GM21367 (cell line): ENCODE measurements at regions not wholly inside any gene's neighbourhood (a gene's known extent, or its start where the extent isn't known, plus 50 kb on each side); places are given as distances from the start of the nearest gene placed in this dataset.

Source experiments
- ATAC-seq: cut with Tn5 transposase; IDR thresholded peaks from one replicate; pipeline ENCODE4 v1.9.1; 2021; ENCODE audit not compliant: unreplicated experiment

DNA sequence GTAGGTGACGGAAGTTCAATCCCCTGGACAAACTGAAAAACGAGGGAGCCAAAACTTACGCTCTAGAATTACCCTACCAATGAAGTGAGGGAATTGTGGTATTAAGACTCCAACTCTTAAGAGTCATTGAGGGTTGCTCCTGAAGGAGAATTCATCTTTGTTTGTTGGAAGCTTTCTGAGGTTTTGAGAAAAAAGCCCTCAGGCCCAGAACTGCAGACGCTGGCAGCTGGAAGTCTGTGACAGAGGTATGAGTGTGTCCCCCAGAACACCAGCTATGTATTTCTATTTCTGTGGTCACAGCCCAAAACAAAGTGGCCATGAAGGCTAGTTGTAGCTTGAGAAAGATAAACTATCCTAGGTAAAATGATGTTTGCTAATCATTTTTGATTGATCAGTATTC is 438.8 kb upstream of the B3GALT2 start:
- no peak for ATAC-seq

DNA sequence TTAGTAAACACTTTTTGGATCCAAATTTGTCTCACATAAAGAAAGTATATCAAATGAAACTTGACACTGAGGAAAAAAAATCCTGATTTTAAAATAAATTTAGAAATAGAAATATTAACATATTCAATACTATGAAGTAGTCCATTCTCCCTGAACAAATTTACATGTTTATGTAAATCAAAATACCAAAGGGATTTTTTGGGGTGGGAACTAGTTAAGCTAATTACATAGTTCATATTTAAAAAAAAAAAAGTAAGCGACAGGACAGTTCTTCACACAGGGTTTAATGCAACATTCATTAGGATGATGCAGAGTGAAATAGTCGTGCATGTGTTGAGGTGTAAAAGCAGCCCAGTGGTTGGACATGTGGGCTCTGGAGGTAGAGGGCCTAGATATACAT is 433.5 kb upstream of the B3GALT2 start:
- ATAC-seq: no peak

DNA sequence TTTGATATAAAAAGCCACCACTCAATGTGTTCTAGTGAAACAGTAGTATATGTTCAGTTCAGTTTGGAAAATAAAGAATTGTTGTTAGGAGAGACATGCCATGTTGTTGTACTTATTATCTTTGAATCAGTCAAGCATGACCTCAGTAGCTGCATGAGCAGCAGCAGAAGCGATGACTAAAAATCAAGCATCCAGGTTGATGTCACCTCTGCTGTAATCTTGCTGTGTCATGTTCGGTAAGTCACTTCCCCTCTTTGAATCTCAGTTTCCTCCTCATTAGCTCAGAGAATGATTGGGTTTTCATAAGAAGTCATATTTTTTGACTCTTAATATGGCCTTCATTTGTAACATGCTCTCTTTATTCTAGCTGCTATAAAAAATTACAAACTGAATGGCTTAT is 428.4 kb upstream of the B3GALT2 start:
- no peak for ATAC-seq

DNA sequence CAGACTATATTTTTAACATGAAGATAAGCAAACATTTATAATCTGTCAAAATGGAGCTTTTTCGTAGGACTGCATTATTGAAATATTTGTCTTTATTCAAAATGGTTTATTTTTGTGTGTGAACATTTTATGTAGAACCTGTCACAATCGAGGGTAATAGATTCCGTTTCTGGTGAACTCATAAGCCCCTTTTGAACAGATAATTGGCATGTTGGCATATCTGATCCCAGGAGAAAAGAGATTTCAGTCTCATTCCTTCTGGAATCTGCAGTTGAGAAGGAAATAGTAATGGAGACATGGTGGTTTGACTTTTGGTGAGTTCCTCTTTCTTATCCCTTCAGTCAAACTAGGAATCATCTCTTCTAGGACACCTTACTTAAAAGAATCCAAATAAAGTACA is 427.9 kb upstream of the B3GALT2 start:
- no peak for ATAC-seq

DNA sequence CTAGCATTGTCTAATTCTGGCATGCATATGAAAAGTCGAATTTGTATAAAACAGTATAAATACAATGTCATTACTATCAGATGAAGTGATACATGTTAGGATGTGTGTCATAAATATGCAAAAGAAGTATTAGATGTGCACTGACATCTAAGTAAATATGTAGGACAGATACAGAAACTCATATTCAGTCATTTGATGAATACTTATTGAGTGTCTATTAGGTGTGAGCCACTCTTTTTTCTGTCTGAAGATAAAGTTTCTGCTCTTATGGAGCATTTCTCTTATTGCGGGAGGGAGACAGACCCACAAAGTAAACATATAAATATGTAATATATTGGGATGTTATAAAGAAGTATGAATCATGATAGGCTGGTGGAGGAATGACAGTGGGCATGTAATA is 426.6 kb upstream of the B3GALT2 start:
- no peak for ATAC-seq

DNA sequence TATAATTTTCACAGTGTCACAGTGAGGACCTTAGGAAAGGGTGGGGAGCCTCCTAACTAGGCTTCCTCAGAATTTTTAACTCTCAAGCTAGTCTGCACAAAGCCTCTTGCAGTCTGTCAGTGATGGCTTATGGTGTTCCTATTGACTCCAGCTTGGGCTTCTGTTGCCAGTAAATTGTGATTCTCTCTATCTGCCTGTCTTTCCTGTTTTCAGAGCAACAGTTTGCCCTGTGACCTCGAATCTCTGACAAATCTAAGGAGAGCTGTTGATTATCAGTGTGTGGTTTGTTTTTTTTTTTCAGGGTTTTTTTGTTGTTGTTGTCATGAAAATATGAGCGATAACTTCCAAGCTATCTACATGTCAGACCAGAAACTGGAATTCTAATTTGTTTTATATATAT is 423.2 kb upstream of the B3GALT2 start:
- ATAC-seq: no peak

DNA sequence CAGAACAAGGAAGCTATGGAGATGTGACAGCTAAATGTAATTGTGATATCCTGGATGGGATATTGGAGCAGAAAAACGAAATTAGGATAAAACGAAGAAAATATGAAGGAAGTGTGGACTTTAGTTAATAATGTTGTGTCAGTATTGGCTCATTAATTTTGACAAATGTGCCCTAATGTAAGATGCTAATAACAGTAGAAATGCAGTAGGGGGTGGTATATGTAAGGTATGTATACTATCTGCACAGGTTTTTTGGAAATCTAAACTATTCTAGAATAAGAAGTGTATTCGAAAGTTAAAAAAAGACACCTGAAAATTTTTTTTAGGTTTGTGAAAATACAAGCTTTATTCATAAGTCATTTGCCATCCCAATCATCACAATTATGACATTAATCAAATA is 421.4 kb upstream of the B3GALT2 start:
- ATAC-seq: no peak

DNA sequence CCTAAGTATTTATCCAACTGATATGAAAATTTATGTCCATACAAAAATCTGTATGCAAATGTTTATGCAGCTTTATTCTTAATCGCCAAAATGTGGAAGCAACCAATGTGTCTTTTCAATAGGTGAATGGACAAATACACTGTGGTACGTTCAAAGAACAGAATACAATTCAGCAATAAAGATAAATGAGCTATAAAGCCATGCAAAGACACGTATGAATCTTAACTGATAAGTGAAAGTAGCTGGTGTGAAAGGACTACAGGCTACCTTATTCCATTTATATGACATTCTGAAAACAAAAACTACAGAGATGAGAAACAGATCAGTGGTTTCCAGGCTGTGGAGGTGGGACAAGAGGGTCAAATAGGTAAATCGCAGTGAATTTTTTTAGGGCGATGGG is 419.6 kb upstream of the B3GALT2 start:
- ATAC-seq: no peak

DNA sequence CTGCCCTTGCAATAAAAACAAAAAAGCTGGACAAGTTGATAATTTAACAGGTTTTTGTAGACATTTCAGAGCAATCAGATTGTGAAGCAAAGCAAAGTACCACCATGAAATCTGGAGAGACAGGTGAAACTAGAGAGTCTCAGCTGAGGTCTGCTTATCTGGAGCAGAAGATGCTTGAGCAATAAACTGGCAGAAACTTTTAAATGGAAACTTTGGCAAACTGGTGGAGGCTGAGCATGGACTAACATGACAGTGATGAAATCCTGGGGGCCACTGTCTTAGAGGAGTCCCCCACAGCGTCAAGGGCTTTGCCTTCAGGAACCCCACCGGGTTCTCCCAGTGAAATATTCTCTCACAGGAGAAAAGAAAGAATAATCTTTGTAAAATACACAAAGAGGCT is 416.3 kb upstream of the B3GALT2 start:
- no peak for ATAC-seq

DNA sequence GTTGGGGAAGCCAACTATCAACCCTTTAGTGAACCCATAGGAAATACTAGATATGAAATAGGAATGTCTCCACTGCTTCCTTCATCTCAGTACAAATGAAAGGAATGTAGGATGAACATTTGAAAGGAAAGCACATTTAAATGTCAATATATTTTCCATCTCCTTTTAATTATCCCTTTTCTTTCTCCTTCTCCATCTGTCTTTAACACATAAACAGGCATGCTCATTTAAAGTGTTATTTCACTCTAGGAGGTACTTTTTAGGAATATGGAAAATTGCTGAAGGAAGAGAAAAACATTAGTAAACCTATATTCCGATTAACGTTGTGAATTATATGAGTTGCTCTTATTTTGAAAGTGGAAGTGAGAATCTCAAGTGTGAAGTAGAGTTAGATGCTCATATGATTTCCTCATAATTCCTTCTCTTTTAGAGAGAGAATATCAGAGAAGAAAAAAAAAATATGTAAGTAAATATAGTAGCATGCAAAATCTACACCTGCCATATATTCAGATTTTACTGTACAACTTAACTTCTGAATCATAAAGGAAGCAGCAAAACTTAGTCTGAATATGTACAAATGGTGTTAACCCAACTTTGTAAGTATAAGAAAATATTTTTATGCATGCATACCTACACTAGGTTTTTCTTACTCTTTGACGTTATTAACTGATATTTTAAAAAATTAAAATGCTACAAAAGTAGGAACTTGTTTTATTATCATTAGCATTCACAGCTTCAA is 406.9 kb upstream of the B3GALT2 start:
- no peak for ATAC-seq

DNA sequence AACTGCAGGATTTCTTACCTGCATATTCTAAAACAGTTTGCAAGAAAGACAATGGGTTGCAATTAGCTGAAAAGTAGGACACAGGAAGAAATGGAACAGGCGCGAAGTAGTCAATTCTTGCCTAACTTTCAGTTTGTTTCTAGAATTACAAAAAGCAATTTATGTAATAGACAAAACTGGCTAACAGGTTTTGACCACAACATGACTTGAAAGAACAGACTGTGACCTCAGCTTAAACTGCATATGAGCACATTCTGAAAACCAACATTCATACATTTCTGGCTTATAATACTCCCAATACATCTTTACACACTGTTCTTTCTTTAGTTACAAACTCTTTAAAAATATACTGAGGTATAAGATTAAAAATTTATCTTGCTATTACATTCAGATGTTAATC is 405.9 kb upstream of the B3GALT2 start:
- peak; percentile 46 for ATAC-seq

DNA sequence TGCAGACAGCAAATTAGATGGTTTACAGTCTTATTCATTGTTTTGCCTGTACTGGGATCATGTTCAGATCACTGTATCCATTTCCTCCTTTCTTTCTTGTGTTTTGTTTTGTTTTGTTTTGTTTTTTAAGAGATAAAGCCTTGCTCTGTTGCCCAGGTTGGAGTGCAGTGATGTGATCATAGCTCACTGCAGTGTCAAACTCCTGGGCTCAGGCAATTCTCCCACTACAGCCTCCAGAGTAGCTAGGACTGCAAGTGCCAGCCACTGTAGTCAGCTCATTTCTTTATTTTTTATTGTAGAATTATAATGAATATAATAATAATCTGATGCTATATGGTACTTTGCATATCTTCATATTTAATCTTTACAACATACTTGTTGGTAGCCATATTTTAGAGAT is 403.7 kb upstream of the B3GALT2 start:
- no peak for ATAC-seq

DNA sequence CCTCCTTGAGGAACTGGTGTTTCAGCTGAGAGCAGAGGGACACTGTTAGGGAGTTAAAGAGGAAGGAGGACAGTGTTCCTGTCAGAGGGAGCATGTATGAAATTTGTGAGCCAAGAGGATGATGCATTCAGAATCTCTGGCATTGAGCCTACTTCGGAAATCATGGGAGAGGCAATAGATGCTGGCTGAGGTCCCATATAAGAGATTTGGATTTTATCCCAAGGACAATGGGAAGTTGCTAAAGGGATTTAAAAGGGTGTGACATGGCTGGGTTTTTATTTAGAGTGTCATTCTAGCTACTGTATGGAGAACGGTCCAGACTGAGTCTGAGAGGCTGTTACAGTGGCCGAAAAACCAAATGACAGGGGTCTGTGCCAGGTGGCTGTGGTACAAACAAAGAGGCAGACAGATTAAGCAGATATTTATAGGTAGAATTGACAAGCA is 403.2 kb upstream of the B3GALT2 start:
- ATAC-seq: no peak

DNA sequence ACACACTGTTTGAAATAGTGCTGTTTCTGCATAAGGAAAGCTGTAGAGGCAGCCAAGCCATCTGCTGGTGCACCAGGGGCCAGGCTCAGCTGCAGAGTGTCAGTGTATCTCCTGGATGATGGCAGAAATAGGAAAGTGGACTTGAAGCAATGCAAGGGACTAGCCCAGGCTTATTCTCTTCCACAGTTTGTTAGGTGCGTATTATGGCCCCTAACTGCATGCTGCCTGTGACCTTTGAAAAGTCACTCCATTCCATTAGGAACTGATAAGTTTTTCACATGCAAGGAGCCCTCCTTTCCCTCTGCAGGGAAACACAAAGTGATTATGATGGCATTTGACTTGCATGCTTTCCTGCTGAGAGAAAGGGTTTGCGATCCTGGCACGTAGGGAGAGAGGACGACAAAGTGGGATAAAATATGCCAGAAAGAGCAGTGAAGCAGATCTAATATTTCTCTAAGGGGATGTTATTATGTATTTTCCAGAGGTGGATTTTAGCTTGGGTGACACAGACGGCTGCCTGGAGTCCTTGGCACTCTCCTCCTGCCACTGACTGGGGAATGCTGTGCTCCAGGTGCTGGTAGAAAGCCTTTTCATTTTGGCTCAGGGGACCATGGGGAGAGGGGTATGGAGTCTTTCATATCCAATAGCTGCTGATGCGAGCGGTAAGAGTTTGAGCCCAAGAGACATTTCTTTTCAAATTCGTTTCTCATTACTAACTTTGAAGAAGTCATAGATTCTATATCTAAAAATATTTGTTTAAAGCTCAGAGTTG is 402.1 kb upstream of the B3GALT2 start:
- no peak for ATAC-seq

DNA sequence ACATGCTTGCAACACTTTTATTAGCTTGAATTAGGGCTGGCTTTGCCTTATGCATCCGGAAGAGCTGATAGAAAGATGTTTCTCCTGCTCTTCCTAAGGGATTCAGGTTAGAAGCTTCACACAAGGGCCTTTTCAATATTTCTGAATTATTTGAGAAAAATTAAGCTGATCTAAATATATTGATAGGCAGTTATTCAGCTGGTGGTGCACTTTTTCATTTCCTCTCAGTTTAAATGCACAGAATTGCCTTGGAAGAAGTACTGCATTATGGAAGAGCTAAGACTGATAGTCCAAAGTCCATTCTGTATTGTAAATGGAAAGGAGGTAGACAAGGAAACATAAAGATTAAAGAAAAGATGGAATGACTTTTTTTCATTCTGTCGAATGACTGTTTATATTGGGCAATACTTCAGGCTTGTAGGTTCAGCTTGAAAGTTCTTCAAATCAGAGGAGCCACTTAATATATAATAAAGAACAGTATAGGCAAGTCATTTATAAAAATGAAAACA is 398.4 kb upstream of the B3GALT2 start:
- no peak for ATAC-seq

DNA sequence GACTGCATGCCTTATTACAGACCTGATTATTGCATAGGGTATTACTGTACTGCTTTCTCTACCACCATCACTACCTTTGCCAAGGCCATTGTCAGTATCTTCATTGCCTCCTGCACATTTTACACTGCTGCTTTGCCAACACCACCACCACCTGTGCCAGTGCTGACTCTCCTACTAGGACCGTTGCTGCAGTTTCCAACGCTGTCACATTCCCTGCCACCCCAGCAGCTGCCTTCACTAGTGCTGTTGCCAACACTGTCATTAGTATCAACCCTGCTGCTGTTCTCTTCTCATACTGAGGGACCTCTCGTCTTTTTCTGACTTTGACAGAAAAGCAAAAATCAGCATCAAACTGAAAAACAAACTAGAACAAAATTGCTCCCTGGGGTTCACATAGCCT is 394.9 kb upstream of the B3GALT2 start:
- ATAC-seq: no peak

DNA sequence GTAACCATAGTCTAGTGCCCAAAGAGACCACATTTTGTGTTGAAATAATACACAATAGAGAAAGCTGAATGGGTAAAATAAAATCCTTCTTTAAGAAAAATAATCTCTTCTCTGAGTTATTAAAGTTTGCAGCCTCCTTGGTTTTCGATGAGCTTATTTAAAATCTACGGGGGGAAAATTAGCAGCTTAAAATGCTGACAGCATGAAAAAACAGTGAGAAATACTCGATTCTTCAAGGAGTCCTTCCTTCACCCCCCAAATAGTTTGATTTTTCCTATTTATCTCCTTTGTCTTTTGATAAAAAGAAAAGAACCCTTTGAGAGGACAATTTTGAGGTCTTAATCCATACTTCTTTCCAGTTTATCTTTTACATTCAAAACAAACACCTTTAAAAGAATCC is 394.0 kb upstream of the B3GALT2 start:
- no peak for ATAC-seq

DNA sequence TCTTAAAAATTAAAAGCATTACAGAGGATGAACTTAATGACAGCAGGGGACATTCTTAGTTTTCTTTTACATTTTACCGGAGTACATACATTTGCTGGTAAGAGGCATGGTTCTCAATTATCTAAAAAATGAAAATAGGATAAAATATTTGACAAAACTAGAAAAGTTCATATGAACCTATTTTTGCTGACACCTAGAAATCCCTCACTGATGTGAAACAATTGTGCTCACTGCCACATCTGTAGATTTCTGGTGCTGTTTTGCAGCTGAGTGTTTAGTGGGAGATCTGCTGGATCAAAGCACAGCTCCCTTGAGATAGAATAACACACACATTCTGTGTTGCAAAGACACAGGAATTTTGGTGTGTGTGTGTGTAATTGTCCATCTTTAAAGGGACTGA is 392.9 kb upstream of the B3GALT2 start:
- ATAC-seq: no peak

DNA sequence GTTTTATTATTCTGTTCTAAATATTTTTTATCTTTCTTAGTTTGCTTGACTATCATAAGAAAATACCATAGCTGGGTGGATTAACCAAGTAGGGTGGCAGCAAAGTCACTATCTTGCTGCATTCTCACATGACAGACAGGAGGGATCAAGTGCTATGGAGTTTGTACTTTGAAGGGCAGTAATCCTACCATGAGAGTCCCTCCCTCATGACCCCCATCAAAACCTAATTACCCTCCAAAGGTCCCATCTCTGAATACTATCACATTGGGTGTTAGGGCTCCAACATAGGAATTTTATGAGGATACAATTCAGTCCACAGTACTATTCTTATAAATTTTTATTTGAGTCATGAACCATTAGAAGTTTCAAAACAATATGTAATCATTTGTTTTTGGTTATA is 388.5 kb upstream of the B3GALT2 start:
- no peak for ATAC-seq

DNA sequence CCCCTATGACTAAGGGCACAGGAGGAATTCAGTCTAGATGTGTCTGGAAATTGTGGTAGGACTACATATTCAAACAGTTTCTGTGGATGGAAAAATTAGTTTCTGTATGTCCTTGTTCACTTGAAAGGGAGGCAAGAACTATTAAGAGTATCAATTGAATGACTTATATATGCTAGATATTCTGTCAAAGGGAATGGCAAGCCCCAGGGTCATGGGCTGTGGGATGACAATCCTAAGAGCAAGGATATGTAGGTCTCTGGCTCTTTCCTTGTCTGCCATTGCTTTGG is 383.5 kb upstream of the B3GALT2 start:
- peak; percentile 23 for ATAC-seq

DNA sequence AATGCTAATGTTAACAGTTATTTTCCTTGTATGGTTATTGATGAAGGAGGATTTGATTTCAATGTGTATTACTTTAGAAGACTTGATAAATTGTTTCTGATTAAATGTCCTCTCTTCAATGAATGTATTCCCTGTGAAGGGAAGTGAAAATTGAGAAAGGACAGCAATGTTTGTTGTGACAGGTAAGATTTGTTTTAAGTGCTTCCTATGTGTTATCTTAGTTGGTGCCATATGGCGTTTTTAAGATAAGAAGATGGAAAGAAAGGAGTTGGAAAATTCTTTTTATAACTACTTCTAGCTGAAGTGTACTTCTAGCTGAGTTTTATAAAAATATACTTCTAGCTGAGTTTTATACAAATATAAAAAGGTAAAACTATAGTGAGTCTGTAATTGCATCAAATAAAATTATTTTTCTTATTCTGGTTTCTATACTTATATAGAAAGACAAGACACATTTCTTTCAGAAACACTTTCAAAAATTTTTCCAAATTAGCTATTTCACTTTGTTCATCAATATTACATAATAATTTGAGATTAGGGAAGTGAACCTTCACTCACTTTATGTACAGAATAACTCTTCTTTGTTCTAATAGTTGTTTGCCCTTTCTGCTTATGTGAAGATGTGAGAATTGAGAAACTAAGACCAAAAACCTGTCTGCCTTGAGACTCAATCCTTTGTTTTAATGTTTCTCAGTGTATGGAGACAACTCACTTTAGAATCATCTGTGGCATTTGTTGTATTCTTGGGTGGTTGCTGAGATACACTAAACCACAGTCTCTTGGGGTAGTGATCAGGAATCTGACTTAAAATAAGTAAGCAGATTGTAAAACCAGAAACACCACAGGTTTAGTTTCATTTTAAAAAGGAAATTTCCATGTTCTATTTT is 382.9 kb upstream of the B3GALT2 start:
- ATAC-seq: peak; percentile 69

DNA sequence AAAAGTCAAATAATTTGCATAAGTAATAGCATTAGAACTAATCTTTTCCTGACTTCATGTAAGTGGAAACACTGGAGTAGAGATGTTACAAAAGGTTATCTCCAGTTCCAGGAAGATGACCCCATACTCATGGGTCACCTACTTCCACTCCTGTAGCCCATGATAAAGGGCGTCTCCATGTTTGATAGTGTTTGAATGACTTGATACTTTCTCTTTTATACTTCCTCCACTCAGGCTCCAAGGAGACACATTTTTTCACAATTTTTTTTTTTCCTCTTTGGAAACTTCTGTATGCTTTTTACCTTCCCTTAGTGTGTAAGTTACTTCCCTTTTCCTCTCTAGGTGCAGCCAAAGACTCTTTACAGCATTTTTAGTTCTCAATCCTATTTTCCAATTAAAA is 382.1 kb upstream of the B3GALT2 start:
- no peak for ATAC-seq
